DND-41 (cell line): ENCODE measurements at regions not wholly inside any gene's neighbourhood (a gene's known extent, or its start where the extent isn't known, plus 50 kb on each side); places are given as distances from the start of the nearest gene placed in this dataset.

Experiments
- ATAC-seq: fragments of 200-7000 bp; cut with Tn5 transposase; 3 replicates; pipeline ENCODE4 v1.9.1; 2021; ENCODE audit warnings: low read depth; ENCODE audit not compliant: insufficient read depth
- DNase-seq: peaks from one replicate; pipeline ENCODE4 v3.0.0-alpha.2; 2020
- H2AFZ ChIP-seq: 2 replicates; pipeline ENCODE4 v1.6.0; 2012; ENCODE audit warnings: low read depth, low read length
- H3K27ac ChIP-seq: 2 replicates; pipeline ENCODE4 v1.5.1; 2012; ENCODE audit warnings: low read length, inconsistent platforms
- H3K27me3 ChIP-seq: fragments of 200-600 bp; sonication (generic); 2 replicates; pipeline ENCODE4 v1.6.0; 2012; ENCODE audit warnings: low read length, mild to moderate bottlenecking, inconsistent platforms; ENCODE audit not compliant: insufficient read depth, poor library complexity
- H3K36me3 ChIP-seq: 2 replicates; pipeline ENCODE4 v1.5.1; 2012; ENCODE audit warnings: low read length, inconsistent platforms; ENCODE audit not compliant: insufficient read depth
- H3K4me1 ChIP-seq: 2 replicates; pipeline ENCODE4 v1.5.1; 2012; ENCODE audit warnings: mild to moderate bottlenecking, low read length; ENCODE audit not compliant: insufficient read depth
- H3K4me2 ChIP-seq: 2 replicates; pipeline ENCODE4 v1.6.0; 2012; ENCODE audit warnings: mild to moderate bottlenecking, moderate library complexity, low read length, inconsistent platforms; ENCODE audit not compliant: insufficient read depth
- H3K4me3 ChIP-seq, 2 experiments: fragments of 200-600 bp in 1 of 2; shearing (Covaris generic) in 1 of 2; 2 replicates each; pipeline ENCODE4 v1.5.1; 2012 to 2016; ENCODE audit warnings: inconsistent platforms in 2 of 2, low read length in 2 of 2, mild to moderate bottlenecking in 2 of 2, low read depth in 1 of 2, moderate library complexity in 1 of 2
- H3K79me2 ChIP-seq: 2 replicates; pipeline ENCODE4 v1.6.0; 2012; ENCODE audit warnings: low read length, inconsistent platforms; ENCODE audit not compliant: insufficient read depth
- H3K9ac ChIP-seq: 2 replicates; pipeline ENCODE4 v1.6.0; 2012; ENCODE audit warnings: low read depth, mild to moderate bottlenecking, inconsistent platforms, low read length, moderate library complexity
- H3K9me3 ChIP-seq: 2 replicates; pipeline ENCODE4 v1.5.1; 2012; ENCODE audit warnings: low read length, moderate library complexity, mild to moderate bottlenecking, inconsistent platforms; ENCODE audit not compliant: insufficient read depth, severe bottlenecking
- H4K20me1 ChIP-seq: 2 replicates; pipeline ENCODE4 v1.6.0; 2012; ENCODE audit warnings: low read length; ENCODE audit not compliant: insufficient read depth
- CTCF ChIP-seq: IDR thresholded peaks from 2 replicates; pipeline ENCODE4 v1.5.1; 2012; ENCODE audit warnings: borderline replicate concordance, low read length, moderate library complexity, mild to moderate bottlenecking; ENCODE audit not compliant: poor library complexity, severe bottlenecking; ENCODE audit errors: extremely low read depth
- EZH2 ChIP-seq: IDR thresholded peaks from 3 replicates; pipeline ENCODE4 v1.6.1; 2012; ENCODE audit warnings: borderline replicate concordance, low read depth, mild to moderate bottlenecking, moderate library complexity, low read length, inconsistent platforms; ENCODE audit not compliant: severe bottlenecking

- Histone ChIP-seq H3K4me1 (peaks cover 10% of the 10 kb centered on the region), H3K9me3 (no peaks in the 10 kb centered on the region), H3K27ac (no peak overlapping the region), H3K79me2 (no peaks in the 10 kb centered on the region), H3K27me3 (no peaks in the 10 kb centered on the region), H4K20me1 (no peaks in the 10 kb centered on the region), H3K9ac (no peak overlapping the region), H2AFZ (no peak overlapping the region), H3K4me2 (no peak overlapping the region), H3K4me3 (no peak overlapping the region), H3K36me3 (no peaks in the 10 kb centered on the region)
- TF ChIP-seq EZH2 (no peak), CTCF (no peak)
- DNase-seq (no peak), ATAC-seq (no peak)
Measured at GRCh38 chr17:34204402-34204801, 50.7 kb upstream of the CCL2 start.
